ENCODE measurements at regions not wholly inside any gene's neighbourhood (a gene's known extent, or its start where the extent isn't known, plus 50 kb on each side); places are given as distances from the start of the nearest gene placed in this dataset.

- no peak for TF ChIP-seq CTCF (IDR thresholded peaks at IDR 0.05)
These were observed 88.3 kb upstream of the ATP2B1 start for GRCh38 chr12:89796798-89797382.

GRCh38 chr12:89793946-89794345 is 85.3 kb upstream of the ATP2B1 start:
- Histone ChIP-seq H3K36me3 (ENCODE audit: low read depth) (no peaks in the 10 kb centered on the region), H3K4me3 (no peak overlapping the region), H3K4me1 (ENCODE audit: low read depth) (no peaks in the 10 kb centered on the region), H3K9me3 (no peaks in the 10 kb centered on the region)
- no peak for TF ChIP-seq CTCF (IDR thresholded peaks at IDR 0.05)
- DNase-seq (no peak), ATAC-seq (no peak)
- intact Hi-C loops (cut with DNase I, micrococcal nuclease): no loop called here

More at GRCh38 chr12:89796798-89797382, 88.3 kb upstream of the ATP2B1 start:
- no peak overlapping the region for H3K4me3 ChIP-seq
- no peaks in the 10 kb centered on the region for H3K9me3 ChIP-seq
- no peaks in the 10 kb centered on the region for H3K36me3 ChIP-seq (ENCODE audit: low read depth)
- DNase-seq (no peak), ATAC-seq (no peak)
- intact Hi-C loops (cut with DNase I, micrococcal nuclease): no loop called here
- H3K4me1 ChIP-seq (ENCODE audit: low read depth): no peaks in the 10 kb centered on the region

GRCh38 chr12:89791286-89791685 is 82.6 kb upstream of the ATP2B1 start:
- TF ChIP-seq CTCF (IDR thresholded peaks at IDR 0.05): no peak
- intact Hi-C loops (cut with DNase I, micrococcal nuclease): no loop called here
- ATAC-seq: no peak
- no peaks in the 10 kb centered on the region for H3K4me1 ChIP-seq (ENCODE audit: low read depth)
- DNase-seq: no peak
- no peak overlapping the region for H3K4me3 ChIP-seq
- H3K9me3 ChIP-seq: peaks cover 6% of the 10 kb centered on the region
- no peaks in the 10 kb centered on the region for H3K36me3 ChIP-seq (ENCODE audit: low read depth)

- DNase-seq (no peak), ATAC-seq (peak; percentile 38)
- Histone ChIP-seq H3K36me3 (ENCODE audit: low read depth) (no peaks in the 10 kb centered on the region), H3K4me1 (ENCODE audit: low read depth) (no peaks in the 10 kb centered on the region), H3K9me3 (peaks cover 10% of the 10 kb centered on the region), H3K4me3 (no peak overlapping the region)
- no peak for TF ChIP-seq CTCF (IDR thresholded peaks at IDR 0.05)
- intact Hi-C loops (cut with DNase I, micrococcal nuclease): no loop called here
These were observed 81.2 kb upstream of the ATP2B1 start for GRCh38 chr12:89789862-89790261.

- H3K4me1 ChIP-seq (ENCODE audit: low read depth): no peaks in the 10 kb centered on the region
- no peak for TF ChIP-seq CTCF (IDR thresholded peaks at IDR 0.05)
- DNase-seq (no peak), ATAC-seq (no peak)
- no peak overlapping the region for H3K4me3 ChIP-seq
- H3K9me3 ChIP-seq: peaks cover 10% of the 10 kb centered on the region
- intact Hi-C loops (cut with DNase I, micrococcal nuclease): no loop called here
- H3K36me3 ChIP-seq (ENCODE audit: low read depth): no peaks in the 10 kb centered on the region
These were observed 79.1 kb upstream of the ATP2B1 start for GRCh38 chr12:89787763-89788162.

Data from mucosa of descending colon (tissue), 3 donors.